CD4-positive, alpha-beta T cell (primary cell): ENCODE measurements at regions not wholly inside any gene's neighbourhood (a gene's known extent, or its start where the extent isn't known, plus 50 kb on each side); places are given as distances from the start of the nearest gene placed in this dataset.

Source experiments
- ATAC-seq: fragments of 200-7000 bp; cut with Tn5 transposase; one replicate; pipeline ENCODE4 v1.10.0; 2022; ENCODE audit warnings: mild to moderate bottlenecking; ENCODE audit not compliant: poor library complexity
- CTCF ChIA-PET: fragments of 350-600 bp; sonication (Branson Sonifier 250); formaldehyde crosslinking; loops from one replicate; lab custom pipeline; 2021; ENCODE audit warnings: antibody characterized with exemption, inconsistent platforms; lab: Charles Lee
- POLR2A ChIA-PET: fragments of 350-600 bp; sonication (Branson Sonifier 250); formaldehyde crosslinking; loops from one replicate; lab custom pipeline; 2021; ENCODE audit warnings: antibody characterized with exemption, inconsistent platforms; lab: Charles Lee
- DNase-seq, 14 experiments: peaks; one replicate each; pipeline ENCODE4 v3.0.0-alpha.2; 2013 to 2020; ENCODE audit warnings: mixed read lengths in 2 of 14
- H3K27ac ChIP-seq, 2 donors: one replicate each; pipeline versions ENCODE4 v1.5.1 to v1.7.0; 2013; ENCODE audit warnings: low read length in 2 of 2, low read depth in 1 of 2, mild to moderate bottlenecking in 1 of 2
- H3K27me3 ChIP-seq, 2 experiments: 1 replicate in 1 of 2; 2 replicates in 1 of 2; pipeline versions ENCODE4 v1.6.1 to v1.7.0; 2013; ENCODE audit warnings: low read length in 2 of 2, control low read depth in 1 of 2, mild to moderate bottlenecking in 1 of 2, moderate library complexity in 1 of 2; ENCODE audit not compliant: insufficient read depth in 2 of 2, control insufficient read depth in 1 of 2
- H3K36me3 ChIP-seq: one replicate; pipeline ENCODE4 v1.6.1; 2013; ENCODE audit warnings: low read length, control low read depth; ENCODE audit not compliant: insufficient read depth
- H3K4me1 ChIP-seq: one replicate; pipeline ENCODE4 v1.6.1; 2013; ENCODE audit warnings: low read length, control low read depth; ENCODE audit not compliant: insufficient read depth
- H3K4me3 ChIP-seq: one replicate; pipeline ENCODE4 v1.5.1; 2013; ENCODE audit warnings: mild to moderate bottlenecking, low read length, moderate library complexity
- H3K9me3 ChIP-seq, 2 experiments: 1 replicate in 1 of 2; 2 replicates in 1 of 2; pipeline versions ENCODE4 v1.6.1 to v1.7.0; 2013; ENCODE audit warnings: low read length in 2 of 2, mild to moderate bottlenecking in 2 of 2, control low read depth in 1 of 2, moderate library complexity in 1 of 2; ENCODE audit not compliant: control insufficient read depth in 1 of 2, insufficient read depth in 1 of 2
- H3K27ac Mint-ChIP-seq: one replicate; pipeline ENCODE4 v1.8.0; 2020; ENCODE audit warnings: mixed read lengths
- H3K27me3 Mint-ChIP-seq: one replicate; pipeline ENCODE4 v1.8.0; 2021; ENCODE audit warnings: mixed read lengths
- H3K36me3 Mint-ChIP-seq: one replicate; pipeline ENCODE4 v1.8.0; 2021; ENCODE audit warnings: low read depth, mixed read lengths
- H3K4me1 Mint-ChIP-seq: one replicate; pipeline ENCODE4 v1.8.0; 2021; ENCODE audit warnings: low read depth, mixed read lengths
- H3K4me3 Mint-ChIP-seq: one replicate; pipeline ENCODE4 v1.8.0; 2020; ENCODE audit warnings: mild to moderate bottlenecking, mixed read lengths
- H3K9me3 Mint-ChIP-seq: one replicate; pipeline ENCODE4 v1.8.0; 2020; ENCODE audit warnings: mixed read lengths
- CTCF ChIP-seq: fragments of 200-600 bp; IDR thresholded peaks from one replicate; pipeline ENCODE4 v1.8.0; 2022; ENCODE audit warnings: antibody characterized with exemption, mild to moderate bottlenecking
- intact Hi-C, 2 experiments: fragments of 100-400 bp; cut with DNase I in 1 of 2; cut with micrococcal nuclease in 1 of 2; formaldehyde crosslinking; loops; one replicate each; pipeline versions ENCODE4 v1.15.1 to v1.9.0; 2023 to 2025; cut with DNase I, micrococcal nuclease

- Mint-ChIP-seq H3K36me3 (no peaks in the 10 kb centered on the region), H3K4me1 (no peaks in the 10 kb centered on the region), H3K9me3 (no peaks in the 10 kb centered on the region), H3K4me3 (no peak overlapping the region), H3K27ac (no peak overlapping the region), H3K27me3 (no peaks in the 10 kb centered on the region)
- ChIA-PET POLR2A (no interaction called here), CTCF (no interaction called here)
- Histone ChIP-seq H3K27ac (no peak overlapping the region), H3K9me3 (no peaks in the 10 kb centered on the region), H3K4me1 (no peaks in the 10 kb centered on the region), H3K4me3 (no peak overlapping the region), H3K36me3 (no peaks in the 10 kb centered on the region), H3K27me3 (no peaks in the 10 kb centered on the region)
- intact Hi-C loops = no loop called here
- no peak for DNase-seq
- TF ChIP-seq CTCF = no peak
- ATAC-seq = no peak
Measured at GRCh38 chrX:36849407-36849806, 158.8 kb upstream of the FAM47C start.

- intact Hi-C loops = no loop called here
- H3K36me3 ChIP-seq = no peaks in the 10 kb centered on the region
- no peaks in the 10 kb centered on the region for H3K4me1 ChIP-seq
- DNase-seq (no peak), ATAC-seq (no peak)
- no peaks in the 10 kb centered on the region for H3K9me3 Mint-ChIP-seq
- no peaks in the 10 kb centered on the region for H3K9me3 ChIP-seq
- ChIA-PET POLR2A (no interaction called here), CTCF (no interaction called here)
- no peak overlapping the region for H3K27ac Mint-ChIP-seq
- H3K27me3 ChIP-seq = no peaks in the 10 kb centered on the region
- H3K27ac ChIP-seq = no peak overlapping the region
- no peak overlapping the region for H3K4me3 ChIP-seq
- H3K36me3 Mint-ChIP-seq = no peaks in the 10 kb centered on the region
- no peak for TF ChIP-seq CTCF
- H3K27me3 Mint-ChIP-seq = no peaks in the 10 kb centered on the region
- no peak overlapping the region for H3K4me3 Mint-ChIP-seq
- H3K4me1 Mint-ChIP-seq = no peaks in the 10 kb centered on the region
Measured at GRCh38 chrX:36856849-36857248, 151.3 kb upstream of the FAM47C start.

- H3K4me1 ChIP-seq = no peaks in the 10 kb centered on the region
- DNase-seq (no peak), ATAC-seq (no peak)
- Mint-ChIP-seq H3K36me3 (no peaks in the 10 kb centered on the region), H3K27me3 (no peaks in the 10 kb centered on the region), H3K27ac (no peak overlapping the region), H3K9me3 (no peaks in the 10 kb centered on the region), H3K4me3 (no peak overlapping the region), H3K4me1 (no peaks in the 10 kb centered on the region)
- no peak overlapping the region for H3K4me3 ChIP-seq
- intact Hi-C loops = no loop called here
- H3K27ac ChIP-seq = no peak overlapping the region
- TF ChIP-seq CTCF = no peak
- ChIA-PET CTCF (no interaction called here), POLR2A (no interaction called here)
- H3K9me3 ChIP-seq = no peaks in the 10 kb centered on the region
- no peaks in the 10 kb centered on the region for H3K36me3 ChIP-seq
- no peaks in the 10 kb centered on the region for H3K27me3 ChIP-seq
Measured at GRCh38 chrX:36859231-36859630, 148.9 kb upstream of the FAM47C start.
